ENCODE measurements at regions not wholly inside any gene's neighbourhood (a gene's known extent, or its start where the extent isn't known, plus 50 kb on each side); places are given as distances from the start of the nearest gene placed in this dataset.

DNA sequence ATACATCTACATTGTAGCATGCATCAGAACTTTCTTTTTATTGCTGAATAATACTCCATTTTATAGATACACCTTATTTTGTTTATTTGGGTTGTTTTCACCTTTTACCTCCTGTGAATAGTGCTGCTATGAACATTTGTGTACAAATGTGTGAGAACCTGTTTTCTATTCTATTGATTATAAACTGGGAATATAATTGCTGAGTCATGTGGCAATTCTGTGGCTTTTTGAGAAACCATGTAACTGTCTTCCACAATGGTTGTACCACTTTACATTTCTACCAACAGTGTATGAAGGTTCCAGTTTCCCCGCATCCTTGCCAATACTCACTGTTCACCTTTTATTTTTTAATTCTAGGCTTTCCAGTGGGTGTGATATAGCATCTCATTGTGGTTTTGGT lies 138.6 kb upstream of the MBL2 start:
- CTCF ChIA-PET, result no interaction called here
- H3K27me3 Mint-ChIP-seq, result no peaks in the 10 kb centered on the region
- no peaks in the 10 kb centered on the region for H3K36me3 Mint-ChIP-seq
- Histone ChIP-seq H3K27ac (ENCODE audit: low read depth, low read length) (no peak overlapping the region), H3K9me3 (ENCODE audit: low read length) (no peaks in the 10 kb centered on the region), H3K4me3 (ENCODE audit: low read length) (no peak overlapping the region), H3K36me3 (ENCODE audit: insufficient read depth, low read length) (no peaks in the 10 kb centered on the region), H3K4me1 (ENCODE audit: insufficient read depth, low read length) (no peaks in the 10 kb centered on the region), H3K27me3 (ENCODE audit: insufficient read depth, low read length, poor library complexity, severe bottlenecking) (no peaks in the 10 kb centered on the region)
- POLR2A ChIA-PET, result no interaction called here
- no peak overlapping the region for H3K4me3 Mint-ChIP-seq
- DNase-seq, result no peak
- H3K9me3 Mint-ChIP-seq, result peaks cover 5 to 14% (median 12%) of the 10 kb centered on the region in 5 donors
- H3K27ac Mint-ChIP-seq, result no peak overlapping the region
- H3K4me1 Mint-ChIP-seq, result no peaks in the 10 kb centered on the region

DNA sequence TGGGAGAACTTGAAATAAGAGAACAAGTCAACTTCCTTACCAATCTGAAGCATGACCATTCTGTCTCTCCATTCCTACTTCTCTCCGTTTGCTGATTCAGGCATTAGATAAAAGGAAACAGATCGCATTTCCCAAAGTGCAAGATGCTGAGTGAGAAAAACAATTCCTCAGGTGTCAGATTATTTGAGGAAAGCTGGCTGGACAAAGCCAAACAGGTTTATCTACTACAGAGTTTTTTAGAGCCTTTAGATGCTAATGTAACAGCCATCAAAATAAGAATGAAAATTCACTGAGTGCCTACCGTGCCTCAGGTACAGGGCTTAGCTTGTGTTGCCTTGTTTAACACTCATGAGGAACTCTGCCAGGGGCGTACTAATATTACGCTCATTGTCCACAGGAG lies 135.9 kb upstream of the MBL2 start:
- no peak overlapping the region for H3K27ac Mint-ChIP-seq

DNA sequence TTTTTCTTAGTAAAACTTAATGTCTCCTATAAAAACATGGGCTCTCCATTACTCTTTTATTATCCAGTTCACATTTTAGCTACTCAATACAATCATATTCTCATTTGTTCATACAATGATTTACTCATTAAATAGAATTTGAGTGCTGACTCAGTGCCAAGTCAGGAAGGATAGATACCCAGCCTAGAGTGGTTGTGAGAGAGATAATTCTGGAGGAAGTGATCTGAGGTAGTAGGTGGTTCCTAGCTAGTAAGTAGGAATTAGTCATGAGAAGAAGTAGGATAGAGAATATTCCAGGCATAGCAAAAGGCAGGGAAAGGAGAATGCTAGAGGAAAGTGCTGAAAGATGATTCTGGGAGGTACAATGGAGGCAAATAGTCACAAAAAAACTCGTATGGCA lies 133.5 kb upstream of the MBL2 start:
- POLR2A ChIA-PET, result no interaction called here
- H3K27ac ChIP-seq (ENCODE audit: low read depth, low read length), result no peak overlapping the region
- H3K27me3 Mint-ChIP-seq, result no peaks in the 10 kb centered on the region
- no peak for DNase-seq
- peaks cover 4 to 13% (median 10%) of the 10 kb centered on the region in 5 donors for H3K9me3 Mint-ChIP-seq
- CTCF ChIA-PET, result no interaction called here
- no peak overlapping the region for H3K27ac Mint-ChIP-seq
- no peaks in the 10 kb centered on the region for H3K4me1 ChIP-seq (ENCODE audit: insufficient read depth, low read length)
- no peaks in the 10 kb centered on the region for H3K36me3 Mint-ChIP-seq
- peaks cover 7% of the 10 kb centered on the region for H3K9me3 ChIP-seq (ENCODE audit: low read length)
- no peak overlapping the region for H3K4me3 ChIP-seq (ENCODE audit: low read length)
- no peaks in the 10 kb centered on the region for H3K4me1 Mint-ChIP-seq
- no peak overlapping the region for H3K4me3 Mint-ChIP-seq
- no peaks in the 10 kb centered on the region for H3K36me3 ChIP-seq (ENCODE audit: insufficient read depth, low read length)
- H3K27me3 ChIP-seq (ENCODE audit: insufficient read depth, low read length, poor library complexity, severe bottlenecking), result no peaks in the 10 kb centered on the region

More for the DNA sequence above, 135.9 kb upstream of the MBL2 start:
- H3K4me1 Mint-ChIP-seq, result no peaks in the 10 kb centered on the region
- no peak overlapping the region for H3K4me3 Mint-ChIP-seq
- ChIA-PET POLR2A (no interaction called here), CTCF (no interaction called here)
- no peaks in the 10 kb centered on the region for H3K27me3 Mint-ChIP-seq
- H3K36me3 ChIP-seq (ENCODE audit: insufficient read depth, low read length), result no peaks in the 10 kb centered on the region
- no peaks in the 10 kb centered on the region for H3K4me1 ChIP-seq (ENCODE audit: insufficient read depth, low read length)
- H3K4me3 ChIP-seq (ENCODE audit: low read length), result no peak overlapping the region
- no peaks in the 10 kb centered on the region for H3K36me3 Mint-ChIP-seq
- no peaks in the 10 kb centered on the region for H3K27me3 ChIP-seq (ENCODE audit: insufficient read depth, low read length, poor library complexity, severe bottlenecking)
- H3K27ac ChIP-seq (ENCODE audit: low read depth, low read length), result no peak overlapping the region
- H3K9me3 ChIP-seq (ENCODE audit: low read length), result no peaks in the 10 kb centered on the region
- H3K9me3 Mint-ChIP-seq, result peaks cover 2 to 12% (median 12%) of the 10 kb centered on the region in 5 donors
- no peak for DNase-seq

DNA sequence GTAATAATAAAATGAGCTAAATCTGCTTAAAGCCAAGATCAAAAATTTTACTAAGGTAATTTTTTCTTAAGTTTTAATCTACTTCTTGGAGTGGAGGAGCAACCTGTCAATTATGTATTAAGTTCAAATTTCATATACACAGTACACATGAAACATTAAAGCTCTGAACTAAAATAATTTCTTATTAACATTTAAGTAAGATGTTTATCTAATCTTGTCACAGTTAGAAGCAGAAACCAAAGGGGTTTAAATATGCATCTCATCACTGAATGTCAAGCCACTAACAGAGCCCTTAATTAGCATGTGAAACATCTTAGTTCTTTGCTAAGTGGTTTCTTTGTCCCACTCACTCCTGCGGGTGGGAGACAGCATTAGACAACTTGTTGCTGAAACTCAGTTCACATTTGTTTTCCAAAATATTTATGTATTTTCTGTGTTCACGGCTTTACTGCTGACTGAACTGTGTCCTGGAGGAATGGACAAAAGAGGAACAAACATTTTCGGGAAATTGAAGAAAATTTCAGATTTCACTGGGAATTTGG lies 130.9 kb upstream of the MBL2 start:
- Mint-ChIP-seq H3K36me3 (no peaks in the 10 kb centered on the region), H3K27me3 (no peaks in the 10 kb centered on the region), H3K9me3 (peaks cover 2 to 16% (median 7%) of the 10 kb centered on the region in 5 donors), H3K27ac (no peak overlapping the region), H3K4me3 (no peak overlapping the region), H3K4me1 (no peaks in the 10 kb centered on the region)
- Histone ChIP-seq H3K27ac (ENCODE audit: low read depth, low read length) (no peak overlapping the region), H3K27me3 (ENCODE audit: insufficient read depth, low read length, poor library complexity, severe bottlenecking) (no peaks in the 10 kb centered on the region), H3K4me3 (ENCODE audit: low read length) (no peak overlapping the region), H3K4me1 (ENCODE audit: insufficient read depth, low read length) (no peaks in the 10 kb centered on the region), H3K9me3 (ENCODE audit: low read length) (peaks cover 7% of the 10 kb centered on the region), H3K36me3 (ENCODE audit: insufficient read depth, low read length) (no peaks in the 10 kb centered on the region)
- POLR2A ChIA-PET, result no interaction called here
- no peak for DNase-seq
- CTCF ChIA-PET, result no interaction called here

DNA sequence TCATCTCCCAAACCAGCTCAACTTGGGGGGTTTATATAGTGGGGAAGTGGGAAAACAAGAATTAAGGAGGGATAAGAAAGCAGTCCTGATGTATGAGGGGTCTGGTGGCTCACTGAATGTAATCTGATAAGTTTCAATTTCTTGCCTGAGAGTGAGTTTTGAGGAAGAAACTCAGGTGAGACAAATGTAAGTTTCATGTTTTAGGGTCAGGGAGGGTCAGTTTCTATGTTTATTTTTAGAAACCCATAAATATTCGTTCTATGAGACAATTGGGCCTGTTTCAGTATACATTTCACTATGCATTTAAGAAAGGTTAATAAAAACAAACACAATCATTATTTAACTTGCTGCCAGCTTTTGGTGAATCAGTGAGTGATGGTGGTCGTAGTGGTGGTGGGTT lies 128.0 kb upstream of the MBL2 start:
- Histone ChIP-seq H3K4me1 (ENCODE audit: insufficient read depth, low read length) (no peaks in the 10 kb centered on the region), H3K27me3 (ENCODE audit: insufficient read depth, low read length, poor library complexity, severe bottlenecking) (no peaks in the 10 kb centered on the region), H3K9me3 (ENCODE audit: low read length) (peaks cover 7% of the 10 kb centered on the region), H3K27ac (ENCODE audit: low read depth, low read length) (no peak overlapping the region), H3K36me3 (ENCODE audit: insufficient read depth, low read length) (no peaks in the 10 kb centered on the region), H3K4me3 (ENCODE audit: low read length) (no peak overlapping the region)
- peaks cover 5 to 20% (median 9%) of the 10 kb centered on the region in 5 donors for H3K9me3 Mint-ChIP-seq
- H3K4me1 Mint-ChIP-seq, result no peaks in the 10 kb centered on the region
- H3K4me3 Mint-ChIP-seq, result no peak overlapping the region
- DNase-seq, result no peak
- no peak overlapping the region for H3K27ac Mint-ChIP-seq
- POLR2A ChIA-PET, result no interaction called here
- CTCF ChIA-PET, result no interaction called here
- H3K36me3 Mint-ChIP-seq, result no peaks in the 10 kb centered on the region
- H3K27me3 Mint-ChIP-seq, result no peaks in the 10 kb centered on the region

DNA sequence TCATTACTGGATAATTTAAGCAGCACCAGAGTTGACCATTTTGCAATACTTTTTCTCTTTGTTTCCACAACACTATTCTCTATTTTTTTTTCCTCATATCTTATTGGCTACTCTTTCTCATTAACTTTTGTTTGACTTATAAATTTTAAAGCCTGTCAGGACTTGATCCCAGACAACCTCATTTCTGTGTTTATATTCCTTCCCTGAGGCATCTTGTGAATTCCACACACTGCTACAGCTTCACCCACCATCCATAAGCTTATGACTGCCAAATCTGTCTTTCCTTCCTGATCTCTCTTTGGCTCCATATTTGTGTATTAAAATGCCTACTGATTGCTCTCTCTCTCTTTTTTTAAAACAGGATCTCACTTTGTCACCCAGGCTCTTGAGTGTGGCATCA lies 124.6 kb upstream of the MBL2 start:
- no peak overlapping the region for H3K4me3 Mint-ChIP-seq
- H3K4me1 ChIP-seq (ENCODE audit: insufficient read depth, low read length), result no peaks in the 10 kb centered on the region
- no peak overlapping the region for H3K27ac ChIP-seq (ENCODE audit: low read depth, low read length)
- H3K27ac Mint-ChIP-seq, result no peak overlapping the region
- peaks cover 0 to 1% of the 10 kb centered on the region in 2 donors for H3K27me3 Mint-ChIP-seq
- no peak for DNase-seq
- ChIA-PET CTCF (no interaction called here), POLR2A (no interaction called here)
- peaks cover 5% of the 10 kb centered on the region for H3K9me3 ChIP-seq (ENCODE audit: low read length)
- H3K27me3 ChIP-seq (ENCODE audit: insufficient read depth, low read length, poor library complexity, severe bottlenecking), result no peaks in the 10 kb centered on the region
- H3K36me3 ChIP-seq (ENCODE audit: insufficient read depth, low read length), result no peaks in the 10 kb centered on the region
- no peaks in the 10 kb centered on the region for H3K36me3 Mint-ChIP-seq
- H3K4me3 ChIP-seq (ENCODE audit: low read length), result no peak overlapping the region
- no peaks in the 10 kb centered on the region for H3K4me1 Mint-ChIP-seq
- H3K9me3 Mint-ChIP-seq, result peaks cover 5 to 24% (median 10%) of the 10 kb centered on the region in 5 donors

DNA sequence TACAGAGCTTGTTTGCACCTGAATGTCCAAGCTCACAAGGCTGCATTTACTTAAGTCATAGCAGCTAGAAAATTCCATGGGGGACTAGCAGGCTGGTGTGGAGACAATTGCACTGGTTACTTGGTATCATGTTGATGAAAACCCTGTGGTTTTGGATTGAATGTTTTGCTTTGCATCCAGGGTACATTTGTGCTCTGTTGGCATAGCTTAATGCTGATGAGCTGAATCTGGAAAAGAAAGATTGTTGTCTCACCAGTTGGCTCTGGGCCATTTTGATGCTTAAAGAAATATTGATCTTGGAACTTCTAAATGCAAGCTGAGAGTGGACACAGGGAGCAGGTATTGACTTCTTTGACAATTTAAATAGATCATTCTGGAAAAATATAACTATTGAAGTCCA lies 122.5 kb upstream of the MBL2 start:
- Histone ChIP-seq H3K4me1 (ENCODE audit: insufficient read depth, low read length) (no peaks in the 10 kb centered on the region), H3K27ac (ENCODE audit: low read depth, low read length) (no peak overlapping the region), H3K36me3 (ENCODE audit: insufficient read depth, low read length) (no peaks in the 10 kb centered on the region), H3K9me3 (ENCODE audit: low read length) (no peaks in the 10 kb centered on the region), H3K27me3 (ENCODE audit: insufficient read depth, low read length, poor library complexity, severe bottlenecking) (no peaks in the 10 kb centered on the region), H3K4me3 (ENCODE audit: low read length) (no peak overlapping the region)
- Mint-ChIP-seq H3K4me1 (no peaks in the 10 kb centered on the region), H3K36me3 (no peaks in the 10 kb centered on the region), H3K4me3 (no peak overlapping the region), H3K27me3 (peaks cover 0 to 1% of the 10 kb centered on the region in 2 donors), H3K9me3 (peaks cover 0 to 25% (median 7%) of the 10 kb centered on the region in 5 donors), H3K27ac (no peak overlapping the region)
- CTCF ChIA-PET, result no interaction called here
- DNase-seq, result no peak
- POLR2A ChIA-PET, result no interaction called here

DNA sequence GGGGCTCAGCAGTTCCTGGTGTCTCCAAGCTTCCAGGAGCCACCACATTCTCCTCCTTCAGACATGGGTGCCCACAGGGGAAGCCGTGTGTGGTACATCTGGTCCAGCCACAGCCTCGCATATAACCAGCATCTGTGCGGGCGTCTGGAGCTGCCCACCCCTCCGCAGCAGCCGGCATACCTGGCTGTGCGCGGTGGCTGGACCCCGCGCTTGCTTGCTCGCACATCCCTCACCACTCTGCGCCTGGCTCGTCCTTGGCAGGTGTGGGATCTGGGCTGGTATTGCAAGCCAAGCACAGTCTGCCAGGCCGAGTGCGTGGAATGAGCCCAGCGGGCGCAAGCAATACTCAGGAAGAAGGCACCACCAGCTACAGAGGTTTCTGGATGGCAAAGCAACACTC lies 117.7 kb upstream of the MBL2 start:
- H3K4me1 ChIP-seq (ENCODE audit: insufficient read depth, low read length), result no peaks in the 10 kb centered on the region
- H3K27ac ChIP-seq (ENCODE audit: low read depth, low read length), result no peak overlapping the region
- H3K27me3 ChIP-seq (ENCODE audit: insufficient read depth, low read length, poor library complexity, severe bottlenecking), result no peaks in the 10 kb centered on the region
- CTCF ChIA-PET, result no interaction called here
- H3K9me3 ChIP-seq (ENCODE audit: low read length), result no peaks in the 10 kb centered on the region
- Mint-ChIP-seq H3K36me3 (no peaks in the 10 kb centered on the region), H3K4me3 (no peak overlapping the region), H3K27me3 (peaks cover 0 to 1% of the 10 kb centered on the region in 2 donors), H3K4me1 (no peaks in the 10 kb centered on the region), H3K9me3 (peaks cover 3 to 15% (median 6%) of the 10 kb centered on the region in 5 donors), H3K27ac (no peak overlapping the region)
- H3K4me3 ChIP-seq (ENCODE audit: low read length), result no peak overlapping the region
- POLR2A ChIA-PET, result no interaction called here
- DNase-seq, result no peak
- H3K36me3 ChIP-seq (ENCODE audit: insufficient read depth, low read length), result no peaks in the 10 kb centered on the region

DNA sequence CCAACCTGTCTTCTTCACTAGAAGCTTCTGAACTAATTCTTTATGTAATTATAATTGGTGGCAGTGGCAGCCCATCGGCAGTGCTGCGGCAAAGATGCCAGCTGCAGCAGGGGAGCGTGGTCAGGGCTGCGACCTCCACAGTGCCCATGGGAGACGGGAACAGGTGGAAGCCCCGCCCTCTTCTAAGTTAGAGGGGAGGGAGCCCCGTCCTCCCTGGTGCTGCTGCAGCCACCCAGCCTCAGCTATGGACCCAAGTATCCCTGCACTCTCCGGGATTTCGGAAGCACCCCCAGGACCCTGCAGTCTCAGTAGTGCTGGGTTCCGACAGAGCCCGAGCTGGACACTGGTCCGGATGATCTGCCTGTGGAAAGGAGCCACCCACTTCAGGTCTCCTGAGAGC lies 117.0 kb upstream of the MBL2 start:
- Mint-ChIP-seq H3K27me3 (peaks cover 0 to 1% of the 10 kb centered on the region in 2 donors), H3K9me3 (peaks cover under 1 to 13% (median 9%) of the 10 kb centered on the region in 5 donors), H3K4me1 (no peaks in the 10 kb centered on the region), H3K4me3 (no peak overlapping the region), H3K36me3 (no peaks in the 10 kb centered on the region), H3K27ac (no peak overlapping the region)
- Histone ChIP-seq H3K9me3 (ENCODE audit: low read length) (no peaks in the 10 kb centered on the region), H3K4me3 (ENCODE audit: low read length) (no peak overlapping the region), H3K4me1 (ENCODE audit: insufficient read depth, low read length) (no peaks in the 10 kb centered on the region), H3K36me3 (ENCODE audit: insufficient read depth, low read length) (no peaks in the 10 kb centered on the region), H3K27me3 (ENCODE audit: insufficient read depth, low read length, poor library complexity, severe bottlenecking) (no peaks in the 10 kb centered on the region), H3K27ac (ENCODE audit: low read depth, low read length) (no peak overlapping the region)
- no peak for DNase-seq
- CTCF ChIA-PET, result no interaction called here
- POLR2A ChIA-PET, result no interaction called here

All from CD8-positive, alpha-beta memory T cell (primary cell).